OCI-LY7 (cell line): ENCODE measurements at regions not wholly inside any gene's neighbourhood (a gene's known extent, or its start where the extent isn't known, plus 50 kb on each side); places are given as distances from the start of the nearest gene placed in this dataset.

Experiments
- CTCF ChIP-seq: fragments of 200-600 bp; sonication (generic); conservative IDR thresholded peaks from 2 replicates; pipeline ENCODE4 v1.5.1; 2014; ENCODE audit warnings: mild to moderate bottlenecking, antibody characterized with exemption, low read length, moderate library complexity, mixed read lengths
- EZH2phosphoT487 ChIP-seq: fragments of 200-600 bp; sonication (generic); IDR thresholded peaks from 2 replicates; pipeline ENCODE4 v1.6.1; 2018; ENCODE audit warnings: low read depth, borderline replicate concordance, mild to moderate bottlenecking, mixed run types, antibody characterized with exemption, low read length, moderate library complexity, mixed read lengths

- TF ChIP-seq CTCF (no peak), EZH2phosphoT487 (no peak)
Observed at GRCh38 chr15:88739541-88739940, 63.7 kb upstream of the ACAN start.
